Suprapubic skin (tissue), 4 donors: ENCODE measurements at regions not wholly inside any gene's neighbourhood (a gene's known extent, or its start where the extent isn't known, plus 50 kb on each side); places are given as distances from the start of the nearest gene placed in this dataset.

Source experiments
- DNase-seq, 2 donors: peaks; one replicate each; pipeline ENCODE4 v3.0.0-alpha.2; 2019; ENCODE audit warnings: low spot score in 2 of 2
- H3K27ac ChIP-seq: fragments of 200-600 bp; sonication (generic); one replicate; pipeline ENCODE4 v1.5.1; 2019
- H3K27me3 ChIP-seq: fragments of 200-600 bp; sonication (generic); one replicate; pipeline ENCODE4 v1.5.1; 2019
- H3K36me3 ChIP-seq: fragments of 200-600 bp; sonication (generic); one replicate; pipeline ENCODE4 v1.5.1; 2019
- H3K4me1 ChIP-seq: fragments of 200-600 bp; sonication (generic); one replicate; pipeline ENCODE4 v1.5.1; 2019
- H3K4me3 ChIP-seq: fragments of 200-600 bp; sonication (generic); one replicate; pipeline ENCODE4 v1.5.1; 2019; ENCODE audit warnings: mild to moderate bottlenecking
- H3K9me3 ChIP-seq: fragments of 200-600 bp; sonication (generic); one replicate; pipeline ENCODE4 v1.5.1; 2019
- EP300 ChIP-seq: sonication (generic); formaldehyde crosslinking; IDR thresholded peaks from one replicate; pipeline ENCODE4 v1.6.1; 2017; ENCODE audit warnings: antibody characterized with exemption
- POLR2A ChIP-seq, 2 donors: fragments of 450-650 bp; IDR thresholded peaks; one replicate each; pipeline ENCODE4 v1.6.1; 2017; ENCODE audit warnings: antibody characterized with exemption in 2 of 2, mild to moderate bottlenecking in 2 of 2, moderate library complexity in 2 of 2
- POLR2AphosphoS5 ChIP-seq, 3 donors: sonication (generic); formaldehyde crosslinking; IDR thresholded peaks; one replicate each; pipeline ENCODE4 v1.6.1; 2017; ENCODE audit warnings: antibody characterized with exemption in 3 of 3
- WGBS: methylation state at CpG from one replicate; pipeline ENCODE4 v1.1.5; 2018; 5-methylcytosine and 5-hydroxymethylcytosine counted together
- TF ChIP-seq, protein P1 (sequence below), 2 donors: fragments of 200-600 bp in 1 of 2; fragments of 450-650 bp in 1 of 2; sonication (generic) in 1 of 2; IDR thresholded peaks; one replicate each; pipeline ENCODE4 v1.5.1; 2016 to 2019; ENCODE audit warnings: antibody characterized with exemption in 2 of 2, mild to moderate bottlenecking in 1 of 2, moderate library complexity in 1 of 2

DNA sequence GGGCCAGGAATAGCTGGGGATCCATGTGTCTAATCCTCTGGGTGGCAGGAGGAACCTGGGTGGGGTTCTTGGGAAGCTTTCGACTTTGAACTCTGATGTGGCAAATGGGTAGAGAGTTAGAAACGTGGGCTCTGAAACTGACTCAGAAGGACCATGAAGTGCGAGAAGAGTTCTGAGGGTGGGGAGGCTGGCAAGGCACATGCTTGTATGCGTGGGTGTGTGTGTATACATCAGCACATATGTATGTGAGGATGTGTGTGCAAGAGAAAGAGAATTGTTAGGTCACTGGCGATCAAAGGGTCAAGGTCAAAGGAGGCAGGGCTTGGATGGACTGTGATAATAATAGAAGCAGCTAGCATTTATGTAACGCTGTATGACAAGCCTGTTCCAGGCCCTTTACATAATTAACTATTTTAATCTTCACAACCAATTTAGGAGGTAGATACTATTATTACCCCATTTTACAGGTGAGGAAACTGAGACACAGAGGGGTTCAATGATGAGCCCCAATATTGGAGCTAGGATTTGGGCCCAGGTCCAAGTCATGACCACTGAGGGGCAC lies 84.5 kb upstream of the POU3F1 start:
- no peak overlapping the region for H3K27ac ChIP-seq
- H3K4me1 ChIP-seq, result peaks cover 21% of the 10 kb centered on the region
- no peak overlapping the region for H3K4me3 ChIP-seq
- 63% methylated on average over 6 of the region's 6 CpGs for WGBS
- no peak for DNase-seq
- no peaks in the 10 kb centered on the region for H3K9me3 ChIP-seq
- peaks cover 53% of the 10 kb centered on the region for H3K27me3 ChIP-seq
- H3K36me3 ChIP-seq, result no peaks in the 10 kb centered on the region
- TF ChIP-seq, protein P1, sequence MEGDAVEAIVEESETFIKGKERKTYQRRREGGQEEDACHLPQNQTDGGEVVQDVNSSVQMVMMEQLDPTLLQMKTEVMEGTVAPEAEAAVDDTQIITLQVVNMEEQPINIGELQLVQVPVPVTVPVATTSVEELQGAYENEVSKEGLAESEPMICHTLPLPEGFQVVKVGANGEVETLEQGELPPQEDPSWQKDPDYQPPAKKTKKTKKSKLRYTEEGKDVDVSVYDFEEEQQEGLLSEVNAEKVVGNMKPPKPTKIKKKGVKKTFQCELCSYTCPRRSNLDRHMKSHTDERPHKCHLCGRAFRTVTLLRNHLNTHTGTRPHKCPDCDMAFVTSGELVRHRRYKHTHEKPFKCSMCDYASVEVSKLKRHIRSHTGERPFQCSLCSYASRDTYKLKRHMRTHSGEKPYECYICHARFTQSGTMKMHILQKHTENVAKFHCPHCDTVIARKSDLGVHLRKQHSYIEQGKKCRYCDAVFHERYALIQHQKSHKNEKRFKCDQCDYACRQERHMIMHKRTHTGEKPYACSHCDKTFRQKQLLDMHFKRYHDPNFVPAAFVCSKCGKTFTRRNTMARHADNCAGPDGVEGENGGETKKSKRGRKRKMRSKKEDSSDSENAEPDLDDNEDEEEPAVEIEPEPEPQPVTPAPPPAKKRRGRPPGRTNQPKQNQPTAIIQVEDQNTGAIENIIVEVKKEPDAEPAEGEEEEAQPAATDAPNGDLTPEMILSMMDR (IDR thresholded peaks at IDR 0.05), result no peak
- TF ChIP-seq POLR2AphosphoS5 (IDR thresholded peaks at IDR 0.05), result no peak
- no peak for TF ChIP-seq EP300
- TF ChIP-seq POLR2A (IDR thresholded peaks at IDR 0.05), result no peak

DNA sequence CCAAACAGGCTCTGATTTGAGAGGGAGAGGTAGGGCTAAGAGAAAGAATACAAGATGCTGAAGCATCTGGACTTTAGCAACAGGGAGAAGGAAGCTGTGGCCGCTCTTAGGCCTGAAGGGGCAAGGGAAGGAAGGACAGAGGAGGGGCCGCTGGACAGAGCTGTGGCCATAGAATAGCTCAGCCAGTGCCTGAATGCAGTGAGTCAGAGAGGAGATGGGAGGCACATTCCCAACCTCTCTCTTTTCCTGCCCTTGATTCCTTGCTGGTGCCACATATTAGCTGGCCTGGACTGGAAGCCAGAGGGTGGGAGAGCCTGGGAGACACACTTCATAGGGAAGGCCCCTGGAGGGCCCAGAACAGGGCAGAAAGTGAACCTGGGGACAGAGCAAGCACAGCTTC lies 83.4 kb upstream of the POU3F1 start:
- Histone ChIP-seq H3K4me3 (no peak overlapping the region), H3K27ac (no peak overlapping the region), H3K4me1 (peaks cover 32% of the 10 kb centered on the region), H3K27me3 (peaks cover 42% of the 10 kb centered on the region), H3K36me3 (no peaks in the 10 kb centered on the region), H3K9me3 (no peaks in the 10 kb centered on the region)
- DNase-seq, result no peak
- 96% methylated on average over 2 of the region's 2 CpGs for WGBS
- TF ChIP-seq POLR2A (IDR thresholded peaks at IDR 0.05), result no peak
- TF ChIP-seq, protein P1 (IDR thresholded peaks at IDR 0.05), result no peak
- no peak for TF ChIP-seq POLR2AphosphoS5 (IDR thresholded peaks at IDR 0.05)
- no peak for TF ChIP-seq EP300

DNA sequence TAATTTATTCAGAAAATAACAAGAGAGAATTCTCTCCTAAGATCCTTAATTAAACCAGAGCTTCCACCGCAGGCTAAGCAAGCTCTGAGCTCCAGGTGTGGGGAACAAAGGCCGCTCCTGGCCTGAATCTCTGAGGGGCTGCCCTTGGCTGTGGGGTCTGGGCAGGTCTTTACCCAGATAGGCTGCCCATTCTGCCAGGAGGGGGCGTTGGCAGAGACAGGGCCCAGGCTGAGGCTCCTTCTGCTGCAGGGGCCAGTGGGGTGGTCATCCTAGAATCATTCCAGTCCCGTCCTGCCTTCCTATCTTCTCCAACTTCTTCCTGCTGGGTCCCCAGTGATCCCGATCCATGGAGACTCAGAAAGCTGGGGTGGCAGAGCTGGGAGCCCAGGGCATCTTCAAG lies 82.9 kb upstream of the POU3F1 start:
- peaks cover 37% of the 10 kb centered on the region for H3K27me3 ChIP-seq
- TF ChIP-seq, protein P1 (IDR thresholded peaks at IDR 0.05), result no peak
- TF ChIP-seq POLR2AphosphoS5 (IDR thresholded peaks at IDR 0.05), result no peak
- no peak for TF ChIP-seq EP300
- no peak for TF ChIP-seq POLR2A (IDR thresholded peaks at IDR 0.05)
- no peaks in the 10 kb centered on the region for H3K9me3 ChIP-seq
- H3K4me1 ChIP-seq, result peaks cover 34% of the 10 kb centered on the region
- no peak overlapping the region for H3K4me3 ChIP-seq
- H3K36me3 ChIP-seq, result no peaks in the 10 kb centered on the region
- no peak for DNase-seq
- H3K27ac ChIP-seq, result no peak overlapping the region
- 76% methylated on average over 4 of the region's 5 CpGs for WGBS

DNA sequence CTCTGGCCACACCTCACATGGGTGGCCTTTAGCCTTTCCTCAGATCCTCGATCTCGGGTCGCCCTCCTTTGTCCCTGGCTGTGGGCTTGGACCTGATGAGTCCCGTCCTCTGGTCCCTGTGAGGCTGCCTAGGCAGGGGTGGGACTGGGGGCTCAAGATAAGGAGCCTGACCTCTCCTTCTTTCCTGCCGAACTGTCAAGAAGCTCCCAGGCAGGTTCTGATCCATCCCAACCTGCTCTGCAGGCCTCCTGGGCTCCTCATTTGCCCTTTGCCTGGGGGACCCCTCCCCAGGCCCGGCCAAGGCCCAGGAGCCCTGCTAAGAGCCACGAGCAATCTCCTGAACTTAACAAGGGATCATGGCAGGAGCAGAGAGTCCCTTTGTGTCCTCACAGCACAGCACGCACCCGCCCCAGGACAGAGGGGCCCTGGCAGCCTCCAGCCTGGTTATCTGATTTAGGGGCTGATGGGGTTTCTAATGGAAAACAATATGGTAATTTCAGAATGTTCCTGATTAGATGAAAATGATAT lies 82.4 kb upstream of the POU3F1 start:
- peaks cover 32% of the 10 kb centered on the region for H3K27me3 ChIP-seq
- no peaks in the 10 kb centered on the region for H3K36me3 ChIP-seq
- H3K4me3 ChIP-seq, result no peak overlapping the region
- H3K4me1 ChIP-seq, result peaks cover 38% of the 10 kb centered on the region
- TF ChIP-seq POLR2A (IDR thresholded peaks at IDR 0.05), result no peak
- TF ChIP-seq, protein P1 (IDR thresholded peaks at IDR 0.05), result no peak
- TF ChIP-seq EP300, result no peak
- TF ChIP-seq POLR2AphosphoS5 (IDR thresholded peaks at IDR 0.05), result no peak
- no peaks in the 10 kb centered on the region for H3K9me3 ChIP-seq
- no peak for DNase-seq
- no peak overlapping the region for H3K27ac ChIP-seq
- 83% methylated on average over 9 of the region's 9 CpGs for WGBS

DNA sequence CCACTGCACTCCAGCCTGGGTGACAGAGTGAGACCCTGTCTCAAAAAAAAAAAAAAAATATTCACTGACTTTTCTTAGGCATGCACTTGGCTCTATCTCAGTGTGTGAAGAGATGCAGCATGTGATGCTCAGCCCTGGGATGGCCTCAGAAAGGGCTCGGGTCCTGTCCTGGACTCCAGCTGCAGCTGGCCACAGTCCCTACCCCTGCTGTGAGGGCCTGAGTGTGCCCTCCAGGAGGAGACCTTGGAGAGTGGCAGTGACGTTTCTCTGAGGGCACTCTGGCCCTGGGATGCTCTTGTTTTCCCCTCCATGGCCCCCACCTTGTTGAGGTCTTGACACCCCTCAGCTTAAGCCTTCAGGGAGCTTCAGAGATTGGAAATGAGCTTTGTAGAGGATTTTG lies 81.9 kb upstream of the POU3F1 start:
- Histone ChIP-seq H3K4me3 (no peak overlapping the region), H3K4me1 (peaks cover 42% of the 10 kb centered on the region), H3K9me3 (no peaks in the 10 kb centered on the region), H3K27ac (no peak overlapping the region), H3K36me3 (no peaks in the 10 kb centered on the region), H3K27me3 (peaks cover 28% of the 10 kb centered on the region)
- no peak for TF ChIP-seq POLR2AphosphoS5 (IDR thresholded peaks at IDR 0.05)
- TF ChIP-seq, protein P1 (IDR thresholded peaks at IDR 0.05), result no peak
- TF ChIP-seq POLR2A (IDR thresholded peaks at IDR 0.05), result no peak
- TF ChIP-seq EP300, result no peak
- DNase-seq, result no peak
- 83% methylated on average over 2 of the region's 2 CpGs for WGBS
